ENCODE measurements at regions not wholly inside any gene's neighbourhood (a gene's known extent, or its start where the extent isn't known, plus 50 kb on each side); places are given as distances from the start of the nearest gene placed in this dataset.

DNA sequence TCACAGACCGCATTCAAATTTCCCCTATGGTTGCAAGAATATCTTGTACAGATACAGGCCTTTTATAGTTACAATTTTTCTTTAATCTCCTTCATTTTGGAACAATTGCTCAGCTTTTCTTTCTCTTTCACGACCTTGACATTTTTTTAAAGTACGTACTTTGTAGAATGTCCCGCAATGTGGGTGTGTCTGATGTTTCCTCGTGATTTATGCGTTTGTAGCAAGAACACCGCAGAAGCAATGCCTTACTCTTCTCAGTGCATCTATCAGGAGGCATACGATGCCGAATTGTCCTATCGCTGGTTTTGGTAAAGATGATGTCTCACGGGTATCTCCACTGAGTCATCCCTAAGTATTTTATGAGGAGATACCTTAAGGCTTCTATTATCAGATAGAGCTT is 76.9 kb upstream of the RALGPS2 start:
- TF ChIP-seq, protein P1, sequence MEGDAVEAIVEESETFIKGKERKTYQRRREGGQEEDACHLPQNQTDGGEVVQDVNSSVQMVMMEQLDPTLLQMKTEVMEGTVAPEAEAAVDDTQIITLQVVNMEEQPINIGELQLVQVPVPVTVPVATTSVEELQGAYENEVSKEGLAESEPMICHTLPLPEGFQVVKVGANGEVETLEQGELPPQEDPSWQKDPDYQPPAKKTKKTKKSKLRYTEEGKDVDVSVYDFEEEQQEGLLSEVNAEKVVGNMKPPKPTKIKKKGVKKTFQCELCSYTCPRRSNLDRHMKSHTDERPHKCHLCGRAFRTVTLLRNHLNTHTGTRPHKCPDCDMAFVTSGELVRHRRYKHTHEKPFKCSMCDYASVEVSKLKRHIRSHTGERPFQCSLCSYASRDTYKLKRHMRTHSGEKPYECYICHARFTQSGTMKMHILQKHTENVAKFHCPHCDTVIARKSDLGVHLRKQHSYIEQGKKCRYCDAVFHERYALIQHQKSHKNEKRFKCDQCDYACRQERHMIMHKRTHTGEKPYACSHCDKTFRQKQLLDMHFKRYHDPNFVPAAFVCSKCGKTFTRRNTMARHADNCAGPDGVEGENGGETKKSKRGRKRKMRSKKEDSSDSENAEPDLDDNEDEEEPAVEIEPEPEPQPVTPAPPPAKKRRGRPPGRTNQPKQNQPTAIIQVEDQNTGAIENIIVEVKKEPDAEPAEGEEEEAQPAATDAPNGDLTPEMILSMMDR (IDR thresholded peaks at IDR 0.05; ENCODE audit: low read depth, low read length): no peak
- TF ChIP-seq MYC (IDR thresholded peaks at IDR 0.05; ENCODE audit: low read depth, low read length): no peak
- no peak for TF ChIP-seq POLR2A (IDR thresholded peaks at IDR 0.05; ENCODE audit: extremely low read depth, insufficient read length)

Data from NB4 (cell line).